Endometrial microvascular endothelial cells (primary cell): ENCODE measurements at regions not wholly inside any gene's neighbourhood (a gene's known extent, or its start where the extent isn't known, plus 50 kb on each side); places are given as distances from the start of the nearest gene placed in this dataset.

ENCODE experiments used
- in situ Hi-C: cut with HindIII; loops from 2 replicates; pipeline ENCODE4 v1.10.0; 2017; ENCODE audit warnings: low sequenced_read_pairs, low pct_unique_long_range_greater_than_20kb; ENCODE audit errors: inconsistent ontology term

DNA sequence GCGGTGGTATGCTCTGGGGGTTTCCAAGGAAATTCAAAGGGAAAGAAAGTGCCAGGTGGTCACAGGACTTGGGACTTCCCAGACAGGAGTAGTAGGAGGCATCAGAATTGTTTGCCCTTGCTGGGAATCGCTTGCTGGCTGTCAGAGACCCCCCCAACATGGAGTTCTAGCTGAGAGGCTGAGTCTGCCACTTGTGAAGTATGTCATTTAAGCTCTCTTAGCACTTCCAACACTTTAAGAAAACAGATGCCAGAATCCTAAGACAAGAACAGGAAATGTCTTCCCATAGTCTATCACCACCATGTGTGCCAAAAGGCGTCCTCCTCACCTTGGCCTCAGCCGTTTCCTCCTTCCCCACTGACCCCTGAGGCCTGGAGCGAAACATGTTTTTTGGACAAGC, 193.8 kb upstream of the IRX3 start:
- in situ Hi-C loops = no loop called here

GRCh38 chr16:54479546-54479945, 193.0 kb upstream of the IRX3 start:
- in situ Hi-C loops = no loop called here

- in situ Hi-C loops = no loop called here
Measured at GRCh38 chr16:54477714-54478113, 191.1 kb upstream of the IRX3 start.

- in situ Hi-C loops = no loop called here
Measured at GRCh38 chr16:54475019-54475601, 188.5 kb upstream of the IRX3 start.

GRCh38 chr16:54473226-54473993, 186.8 kb upstream of the IRX3 start:
- in situ Hi-C loops = no loop called here

DNA sequence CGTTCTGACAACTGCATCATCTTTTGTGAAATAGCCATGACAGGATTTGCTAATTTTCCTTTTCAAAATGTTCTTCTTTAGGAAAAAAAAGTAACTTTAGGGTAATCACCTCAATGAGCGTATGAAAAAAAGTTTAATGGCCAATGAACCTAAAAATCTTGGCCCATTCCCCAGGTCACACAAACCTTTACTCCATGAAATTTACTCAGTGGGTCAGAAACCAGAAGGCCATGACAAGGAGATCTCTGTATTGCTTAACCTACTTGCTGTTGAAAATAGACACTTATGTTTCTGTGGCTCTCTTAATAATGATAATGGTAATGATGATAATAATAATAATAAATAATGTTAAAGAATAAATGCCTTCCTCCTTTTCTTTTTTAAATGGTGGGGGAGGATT, 180.8 kb upstream of the IRX3 start:
- in situ Hi-C loops = no loop called here

GRCh38 chr16:54466233-54466632, 179.6 kb upstream of the IRX3 start:
- in situ Hi-C loops = no loop called here

DNA sequence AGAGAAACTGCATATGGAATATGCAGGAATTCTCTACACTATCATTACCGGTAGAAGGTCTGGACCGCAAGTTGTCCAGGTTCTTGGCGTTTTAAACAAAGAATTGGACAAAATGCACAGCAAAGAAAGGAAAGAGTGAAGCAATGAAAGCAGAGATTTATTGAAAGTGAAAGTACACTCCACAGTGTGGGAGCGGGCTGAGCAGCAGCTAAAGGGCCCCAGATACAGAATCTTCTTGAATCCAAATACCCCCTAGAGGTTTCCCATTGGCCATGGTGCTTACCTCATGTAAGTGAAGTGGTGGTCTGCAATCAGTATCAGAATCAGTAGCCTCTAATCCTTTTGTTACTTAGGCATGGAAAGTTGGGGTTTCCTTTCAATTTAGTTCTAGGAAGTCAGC, 178.5 kb upstream of the IRX3 start:
- in situ Hi-C loops = no loop called here

DNA sequence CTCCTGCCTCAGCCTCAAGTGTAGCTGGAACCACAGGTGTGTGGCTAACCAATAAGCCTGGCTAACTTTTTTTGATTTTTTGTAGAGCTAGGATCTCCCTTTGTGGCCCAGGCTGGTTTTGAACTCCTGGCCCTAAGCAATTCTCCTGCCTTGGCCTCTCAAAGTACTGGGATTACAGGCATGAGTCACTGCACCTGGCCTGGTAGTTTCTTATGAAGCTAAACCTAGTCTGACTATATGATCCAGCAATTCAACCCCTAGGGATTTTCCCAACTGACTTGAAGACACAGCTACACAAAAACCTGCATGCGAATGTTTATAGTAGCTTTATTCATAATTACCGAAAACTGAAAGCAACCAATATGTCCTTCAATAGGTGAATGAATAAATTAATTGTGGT, 176.2 kb upstream of the IRX3 start:
- in situ Hi-C loops = no loop called here

DNA sequence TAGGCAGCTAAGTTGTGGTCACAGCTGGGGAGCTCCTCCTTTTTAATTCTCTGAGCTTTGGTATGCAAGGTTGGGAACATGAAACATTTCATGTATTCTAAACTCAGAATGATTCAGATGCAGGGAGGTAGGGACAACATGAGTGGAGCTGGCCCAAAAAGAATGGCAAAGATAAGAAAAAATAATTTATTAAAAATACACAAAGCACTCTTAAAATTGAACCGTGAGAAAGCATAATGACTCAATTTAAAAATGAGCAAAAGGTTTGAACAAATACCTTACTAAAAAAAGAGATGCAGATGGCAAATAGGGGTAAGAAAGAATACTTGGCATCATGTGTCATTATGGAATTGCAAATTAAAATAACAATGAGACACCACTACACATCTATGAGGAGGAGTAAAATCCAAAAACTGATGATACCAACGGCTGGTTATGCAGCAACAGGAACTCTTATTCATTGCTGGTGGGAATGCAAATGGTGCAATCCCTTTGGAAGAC, 175.6 kb upstream of the IRX3 start:
- in situ Hi-C loops = no loop called here

DNA sequence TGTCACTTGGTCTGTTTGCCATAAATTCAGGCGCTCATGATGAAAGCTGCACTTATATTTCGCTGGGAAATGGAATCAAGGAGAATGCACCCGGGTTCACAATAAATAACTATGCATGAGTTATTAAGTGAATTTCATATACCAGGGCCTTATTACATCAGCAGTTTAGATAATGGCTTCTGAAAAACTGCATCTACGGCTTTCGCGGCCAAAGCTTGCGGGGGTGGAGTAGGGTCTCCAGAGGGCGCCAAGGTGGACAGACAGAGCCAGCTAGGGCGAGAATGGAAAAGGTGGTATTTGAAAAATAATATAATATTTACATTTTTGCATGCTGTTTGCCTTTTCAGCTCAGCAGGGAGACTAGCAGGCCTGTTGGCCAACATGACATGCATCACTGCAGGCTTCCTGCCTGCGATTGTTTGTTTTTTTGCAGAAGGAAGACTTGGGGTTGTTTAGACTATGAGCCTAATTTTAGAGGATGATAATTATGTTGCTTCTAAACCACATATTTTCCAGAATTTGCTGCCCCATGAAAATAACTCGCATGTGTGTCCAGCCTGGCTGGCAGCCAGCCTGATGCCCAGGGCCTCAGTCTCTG, 173.8 kb upstream of the IRX3 start:
- in situ Hi-C loops = no loop called here

DNA sequence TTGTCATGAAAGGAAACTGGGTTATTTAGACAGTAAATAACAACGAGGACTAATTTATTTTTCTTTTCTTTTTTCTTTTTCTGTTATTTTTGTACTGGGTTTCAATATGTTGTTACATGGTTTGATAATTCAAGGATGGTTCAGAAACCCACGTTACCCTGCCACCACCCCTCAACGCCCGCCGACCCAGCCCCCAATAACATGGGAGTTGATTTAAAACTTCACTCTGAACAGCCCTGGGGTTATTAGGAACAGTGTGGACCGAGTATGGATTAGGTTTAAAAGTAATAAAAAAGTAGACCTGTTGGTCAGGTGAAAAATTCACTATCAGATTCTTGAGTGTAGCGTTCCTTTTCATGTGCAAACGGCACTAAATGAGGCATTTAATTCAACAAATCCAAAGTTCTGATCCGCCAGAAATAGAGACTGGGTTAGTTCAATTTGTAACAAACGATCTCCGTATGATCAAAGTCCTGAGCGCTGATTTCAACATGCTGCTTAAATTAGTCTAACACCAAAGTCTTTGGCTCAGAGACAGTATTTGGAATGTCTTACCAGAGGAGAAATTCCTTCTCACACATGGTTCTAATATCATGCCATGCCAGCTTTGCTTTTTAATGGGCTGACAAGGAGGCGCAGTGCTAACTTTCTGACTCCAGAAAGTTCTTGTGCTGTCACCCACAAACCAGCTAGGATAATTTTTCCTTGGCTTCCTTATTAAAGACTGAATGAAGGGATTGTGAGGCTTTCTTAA, 173.1 kb upstream of the IRX3 start:
- in situ Hi-C loops = no loop called here

GRCh38 chr16:54458923-54459322, 172.3 kb upstream of the IRX3 start:
- in situ Hi-C loops = no loop called here

DNA sequence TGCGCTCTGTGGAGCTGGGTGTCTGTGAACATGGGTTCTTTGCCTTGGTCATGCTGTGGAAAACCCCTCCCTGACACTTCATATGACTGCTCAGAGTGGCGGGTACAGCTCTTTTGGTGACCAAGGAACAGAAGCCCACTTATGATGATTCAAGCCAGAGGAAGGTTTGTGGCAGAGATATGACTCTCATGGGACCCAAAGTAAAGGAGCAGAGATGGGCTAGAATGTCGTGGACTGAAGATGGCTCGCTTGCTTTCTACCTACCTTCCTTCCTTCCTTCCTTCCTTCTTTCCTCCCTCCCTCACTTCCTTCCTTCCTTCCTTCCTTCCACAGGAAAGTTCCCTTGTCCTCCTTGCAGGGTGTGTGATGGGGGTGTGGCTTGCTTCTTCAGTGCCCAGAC, 169.7 kb upstream of the IRX3 start:
- in situ Hi-C loops = no loop called here

- in situ Hi-C loops = no loop called here
Measured at GRCh38 chr16:54455030-54455725, 168.6 kb upstream of the IRX3 start.

- in situ Hi-C loops = no loop called here
Measured at GRCh38 chr16:54454616-54455015, 168.0 kb upstream of the IRX3 start.

GRCh38 chr16:54453871-54454270, 167.3 kb upstream of the IRX3 start:
- in situ Hi-C loops = no loop called here

- in situ Hi-C loops = no loop called here
Measured at GRCh38 chr16:54447576-54448440, 161.2 kb upstream of the IRX3 start.
